ENCODE measurements at regions not wholly inside any gene's neighbourhood (a gene's known extent, or its start where the extent isn't known, plus 50 kb on each side); places are given as distances from the start of the nearest gene placed in this dataset.
A peak's percentile ranks its signal among the peaks of the same experiment; 100 is the strongest.

- Histone ChIP-seq H3K9me3 (ENCODE audit: control insufficient read depth in 4 of 4, low read length in 3 of 4) (peaks cover 6 to 10% (median 9%) of the 10 kb centered on the region in 4 donors), H3K27me3 (ENCODE audit: control insufficient read depth in 4 of 4, insufficient read depth in 4 of 4, low read length in 3 of 4) (no peaks in the 10 kb centered on the region), H3K4me1 (ENCODE audit: control insufficient read depth in 4 of 4, insufficient read depth in 4 of 4, low read length in 3 of 4) (no peaks in the 10 kb centered on the region), H3K27ac (ENCODE audit: low read depth in 1 of 2, low read length in 2 of 2) (no peak overlapping the region), H3K9ac (ENCODE audit: low read depth in 1 of 2, low read length in 2 of 2) (no peak overlapping the region), H3K4me3 (ENCODE audit: low read depth in 1 of 3, low read length in 3 of 3) (peak overlapping the region in 1 of 3 donors; percentile 12), H3K36me3 (ENCODE audit: control insufficient read depth in 4 of 4, insufficient read depth in 3 of 4, low read depth in 1 of 4, low read length in 3 of 4) (no peaks in the 10 kb centered on the region)
- 95% methylated on average over 6 of the region's 6 CpGs for WGBS
- no peak for TF ChIP-seq HNF4A (conservative IDR thresholded peaks at IDR 0.05)
- TF ChIP-seq RXRA (IDR thresholded peaks at IDR 0.05): no peak
- TF ChIP-seq JUND (IDR thresholded peaks at IDR 0.05): no peak
- no peak for TF ChIP-seq FOXA1 (IDR thresholded peaks at IDR 0.05)
- no peak for TF ChIP-seq MAX (IDR thresholded peaks at IDR 0.05)
- TF ChIP-seq GABPA (IDR thresholded peaks at IDR 0.05 in 1 of 2, conservative IDR thresholded peaks at IDR 0.05 in 1 of 2): no peak
- DNase-seq (ENCODE audit: low spot score): no peak
These were observed 766.2 kb downstream of the PCDH17 start for GRCh38 chr13:58397596-58398387.

GRCh38 chr13:58399263-58399662, 767.7 kb downstream of the PCDH17 start:
- TF ChIP-seq FOXA1 (IDR thresholded peaks at IDR 0.05) (no peak), FOXA2 (IDR thresholded peaks at IDR 0.05) (no peak), ZBTB33 (IDR thresholded peaks at IDR 0.05) (no peak), JUND (IDR thresholded peaks at IDR 0.05) (no peak), HNF4A (conservative IDR thresholded peaks at IDR 0.05) (no peak)
- Histone ChIP-seq H3K4me1 (ENCODE audit: control insufficient read depth in 4 of 4, insufficient read depth in 4 of 4, low read length in 3 of 4) (no peaks in the 10 kb centered on the region), H3K9ac (ENCODE audit: low read depth in 1 of 2, low read length in 2 of 2) (no peak overlapping the region), H3K4me3 (ENCODE audit: low read depth in 1 of 3, low read length in 3 of 3) (no peak overlapping the region), H3K27ac (ENCODE audit: low read depth in 1 of 2, low read length in 2 of 2) (no peak overlapping the region), H3K9me3 (ENCODE audit: control insufficient read depth in 4 of 4, low read length in 3 of 4) (peaks cover 6 to 10% (median 9%) of the 10 kb centered on the region in 4 donors), H3K36me3 (ENCODE audit: control insufficient read depth in 4 of 4, insufficient read depth in 3 of 4, low read depth in 1 of 4, low read length in 3 of 4) (no peaks in the 10 kb centered on the region), H3K27me3 (ENCODE audit: control insufficient read depth in 4 of 4, insufficient read depth in 4 of 4, low read length in 3 of 4) (no peaks in the 10 kb centered on the region)
- DNase-seq (ENCODE audit: low spot score): no peak

GRCh38 chr13:58406545-58406944, 775.0 kb downstream of the PCDH17 start:
- Histone ChIP-seq H3K4me1 (ENCODE audit: control insufficient read depth in 4 of 4, insufficient read depth in 4 of 4, low read length in 3 of 4) (no peaks in the 10 kb centered on the region), H3K27ac (ENCODE audit: low read depth in 1 of 2, low read length in 2 of 2) (no peak overlapping the region), H3K27me3 (ENCODE audit: control insufficient read depth in 4 of 4, insufficient read depth in 4 of 4, low read length in 3 of 4) (no peaks in the 10 kb centered on the region), H3K4me3 (ENCODE audit: low read depth in 1 of 3, low read length in 3 of 3) (no peak overlapping the region), H3K36me3 (ENCODE audit: control insufficient read depth in 4 of 4, insufficient read depth in 3 of 4, low read depth in 1 of 4, low read length in 3 of 4) (no peaks in the 10 kb centered on the region), H3K9ac (ENCODE audit: low read depth in 1 of 2, low read length in 2 of 2) (no peak overlapping the region), H3K9me3 (ENCODE audit: control insufficient read depth in 4 of 4, low read length in 3 of 4) (no peaks in the 10 kb centered on the region)
- DNase-seq (ENCODE audit: low spot score): no peak
- WGBS: 88% methylated on average over 2 of the region's 2 CpGs
- TF ChIP-seq ZBTB33 (IDR thresholded peaks at IDR 0.05): no peak
- no peak for TF ChIP-seq GABPA (IDR thresholded peaks at IDR 0.05 in 1 of 2, conservative IDR thresholded peaks at IDR 0.05 in 1 of 2)
- TF ChIP-seq RXRA (IDR thresholded peaks at IDR 0.05): no peak
